H1 (cell line): ENCODE measurements at regions not wholly inside any gene's neighbourhood (a gene's known extent, or its start where the extent isn't known, plus 50 kb on each side); places are given as distances from the start of the nearest gene placed in this dataset.

Experiments used
- ASH2L ChIP-seq: fragments of 200-600, 300-600 bp; sonication (generic); IDR thresholded peaks from one replicate; pipeline ENCODE4 v1.7.1; 2017; ENCODE audit warnings: low read length
- BACH1 ChIP-seq: IDR thresholded peaks from 2 replicates; pipeline ENCODE4 v1.6.1; 2012; ENCODE audit warnings: low read length, improper control_type of control experiment
- CEBPB ChIP-seq: IDR thresholded peaks from 2 replicates; pipeline ENCODE4 v1.6.1; 2012; ENCODE audit warnings: low read depth, low read length
- CHD2 ChIP-seq: IDR thresholded peaks from 2 replicates; pipeline ENCODE4 v1.6.1; 2012; ENCODE audit warnings: low read length, improper control_type of control experiment
- CREB1 ChIP-seq: IDR thresholded peaks from 2 replicates; pipeline ENCODE4 v1.6.1; 2012; ENCODE audit warnings: inconsistent platforms
- CTBP2 ChIP-seq: IDR thresholded peaks from 2 replicates; pipeline ENCODE4 v1.7.0; 2011; ENCODE audit warnings: borderline replicate concordance, mild to moderate bottlenecking, moderate library complexity, mixed read lengths, low read length; ENCODE audit not compliant: insufficient read depth, insufficient read length
- EP300 ChIP-seq, 2 experiments: IDR thresholded peaks; 1 replicate in 1 of 2; 2 replicates in 1 of 2; pipeline ENCODE4 v1.6.1; 2011 to 2012; ENCODE audit warnings: low read depth in 2 of 2, low read length in 2 of 2, mild to moderate bottlenecking in 2 of 2, borderline replicate concordance in 1 of 2, inconsistent platforms in 1 of 2, moderate library complexity in 1 of 2
- EZH2 ChIP-seq: fragments of 200-600 bp; sonication (generic); IDR thresholded peaks from 2 replicates; pipeline ENCODE4 v1.7.1; 2012; ENCODE audit warnings: low read depth, mild to moderate bottlenecking, moderate library complexity, low read length, inconsistent platforms; ENCODE audit not compliant: severe bottlenecking
- GABPA ChIP-seq: IDR thresholded peaks from 2 replicates; pipeline ENCODE4 v1.6.1; 2011; ENCODE audit warnings: mild to moderate bottlenecking, low read length, moderate library complexity, borderline replicate concordance; ENCODE audit not compliant: insufficient read depth
- GTF2F1 ChIP-seq: IDR thresholded peaks from 2 replicates; pipeline ENCODE4 v1.6.1; 2012; ENCODE audit warnings: low read depth, low read length, improper control_type of control experiment, borderline replicate concordance
- HDAC6 ChIP-seq: IDR thresholded peaks from one replicate; pipeline ENCODE4 v1.7.1; 2012; ENCODE audit warnings: low read depth, mild to moderate bottlenecking, inconsistent platforms, low read length, moderate library complexity
- JUND ChIP-seq: IDR thresholded peaks from 2 replicates; pipeline ENCODE4 v1.6.1; 2011; ENCODE audit warnings: mild to moderate bottlenecking, improper control_type of control experiment, low read length
- KDM4A ChIP-seq: IDR thresholded peaks from one replicate; pipeline ENCODE4 v1.7.1; 2012; ENCODE audit warnings: low read depth, mild to moderate bottlenecking, moderate library complexity, low read length, inconsistent platforms; ENCODE audit not compliant: severe bottlenecking
- NANOG ChIP-seq: IDR thresholded peaks from 2 replicates; pipeline ENCODE4 v1.6.1; 2011; ENCODE audit warnings: low read length, low read depth, mild to moderate bottlenecking, inconsistent platforms; ENCODE audit not compliant: insufficient read depth, poor library complexity, severe bottlenecking
- POU5F1 ChIP-seq: IDR thresholded peaks from 2 replicates; pipeline ENCODE4 v1.6.1; 2011; ENCODE audit warnings: low read depth, mild to moderate bottlenecking, low read length, moderate library complexity
- RAD21 ChIP-seq, 2 experiments: IDR thresholded peaks in 1 of 2; conservative IDR thresholded peaks in 1 of 2; 2 replicates each; pipeline ENCODE4 v1.6.1; 2011; ENCODE audit warnings: low read depth in 2 of 2, low read length in 2 of 2, improper control_type of control experiment in 1 of 2, inconsistent platforms in 1 of 2, mild to moderate bottlenecking in 1 of 2, moderate library complexity in 1 of 2
- RBBP5 ChIP-seq: IDR thresholded peaks from 2 replicates; pipeline ENCODE4 v1.7.1; 2012; ENCODE audit warnings: low read depth, mild to moderate bottlenecking, inconsistent platforms, low read length, moderate library complexity, borderline replicate concordance
- RXRA ChIP-seq: IDR thresholded peaks from 2 replicates; pipeline ENCODE4 v1.6.1; 2011; ENCODE audit warnings: low read depth, mild to moderate bottlenecking, low read length, moderate library complexity; ENCODE audit not compliant: insufficient read depth
- SIX5 ChIP-seq: IDR thresholded peaks from 2 replicates; pipeline ENCODE4 v1.6.1; 2011; ENCODE audit warnings: mild to moderate bottlenecking, low read depth, low read length
- SP2 ChIP-seq: IDR thresholded peaks from 2 replicates; pipeline ENCODE4 v1.6.1; 2012; ENCODE audit warnings: mild to moderate bottlenecking, low read length, inconsistent platforms
- SP4 ChIP-seq: IDR thresholded peaks from 2 replicates; pipeline ENCODE4 v1.6.1; 2012; ENCODE audit warnings: low read length, inconsistent platforms
- SUZ12 ChIP-seq: fragments of 200-600 bp; sonication (generic); IDR thresholded peaks from 2 replicates; pipeline ENCODE4 v1.6.1; 2012; ENCODE audit warnings: mild to moderate bottlenecking, inconsistent platforms, low read length, moderate library complexity, mixed read lengths
- TAF1 ChIP-seq: IDR thresholded peaks from 2 replicates; pipeline ENCODE4 v1.6.1; 2011; ENCODE audit warnings: mild to moderate bottlenecking, low read depth, low read length
- TEAD4 ChIP-seq: IDR thresholded peaks from 2 replicates; pipeline ENCODE4 v1.6.1; 2012; ENCODE audit warnings: low read depth, low read length, inconsistent platforms, mixed read lengths
- YY1 ChIP-seq: IDR thresholded peaks from 2 replicates; pipeline ENCODE4 v1.6.1; 2011; ENCODE audit warnings: low read depth, mild to moderate bottlenecking, low read length
- ZNF274 ChIP-seq: IDR thresholded peaks from 2 replicates; pipeline ENCODE4 v1.7.0; 2012; ENCODE audit warnings: low read length, borderline replicate concordance; ENCODE audit errors: extremely low read depth

GRCh38 chrX:35728481-35728880 is 69.7 kb upstream of the MAGEB16 start (continued):
- no peak for TF ChIP-seq SP2
- TF ChIP-seq GABPA: no peak
- no peak for TF ChIP-seq ZNF274
- no peak for TF ChIP-seq JUND
- TF ChIP-seq RXRA: no peak
- TF ChIP-seq SIX5: no peak
- peak; percentile 97 for TF ChIP-seq NANOG
- TF ChIP-seq POU5F1: 0 out of 2 replicates have a peak, but pooled peaks have one; percentile 47
- TF ChIP-seq EP300 (IDR thresholded peaks at IDR 0.05; ENCODE audit: borderline replicate concordance in 1 of 2, low read depth in 2 of 2, low read length in 2 of 2): no peak
- TF ChIP-seq HDAC6: no peak
- no peak for TF ChIP-seq TAF1
- no peak for TF ChIP-seq RBBP5
- no peak for TF ChIP-seq CREB1
- TF ChIP-seq SUZ12: no peak
- TF ChIP-seq KDM4A: no peak
- no peak for TF ChIP-seq CTBP2
- no peak for TF ChIP-seq ASH2L
- TF ChIP-seq BACH1: no peak
- no peak for TF ChIP-seq GTF2F1
- TF ChIP-seq EZH2: no peak
- no peak for TF ChIP-seq SP4
- TF ChIP-seq TEAD4: 0 out of 2 replicates have a peak, but pooled peaks have one; percentile 19
- TF ChIP-seq CHD2: no peak
- TF ChIP-seq RAD21 (IDR thresholded peaks at IDR 0.05 in 1 of 2, conservative IDR thresholded peaks at IDR 0.05 in 1 of 2; ENCODE audit: low read depth in 2 of 2, low read length in 2 of 2): 0 out of 4 replicates have a peak, but pooled peaks of 1 of the 2 experiments have one; percentile 5
- TF ChIP-seq CEBPB: no peak
- TF ChIP-seq YY1: no peak
